Karpas-422 (cell line): ENCODE measurements at regions not wholly inside any gene's neighbourhood (a gene's known extent, or its start where the extent isn't known, plus 50 kb on each side); places are given as distances from the start of the nearest gene placed in this dataset.

Experiments
- DNase-seq: peaks from one replicate; pipeline ENCODE4 v3.0.0-alpha.2; 2015
- H2AFZ ChIP-seq: fragments of 200-600 bp; sonication (generic); 2 replicates; pipeline ENCODE4 v1.6.1; 2014; ENCODE audit warnings: antibody characterized with exemption, low read length, mixed read lengths
- H3K27ac ChIP-seq: fragments of 200-600 bp; sonication (generic); 2 replicates; pipeline ENCODE4 v1.5.1; 2014; ENCODE audit warnings: mild to moderate bottlenecking, low read length, moderate library complexity
- H3K27me3 ChIP-seq: fragments of 200-600 bp; sonication (generic); 2 replicates; pipeline ENCODE4 v1.6.1; 2014; ENCODE audit warnings: low read length, mixed read lengths
- H3K36me3 ChIP-seq: fragments of 200-600 bp; sonication (generic); 2 replicates; pipeline ENCODE4 v1.6.1; 2014; ENCODE audit warnings: low read length, mixed read lengths; ENCODE audit not compliant: insufficient read depth
- H3K4me1 ChIP-seq: fragments of 200-600 bp; sonication (generic); 2 replicates; pipeline ENCODE4 v1.6.1; 2014; ENCODE audit warnings: mild to moderate bottlenecking, low read length, mixed read lengths
- H3K4me2 ChIP-seq: fragments of 200-600 bp; sonication (generic); 2 replicates; pipeline ENCODE4 v1.6.1; 2014; ENCODE audit warnings: low read length, low read depth, mild to moderate bottlenecking; ENCODE audit not compliant: poor library complexity, severe bottlenecking
- H3K4me3 ChIP-seq: fragments of 200-600 bp; sonication (generic); 2 replicates; pipeline ENCODE4 v1.5.1; 2014; ENCODE audit warnings: mild to moderate bottlenecking, antibody characterized with exemption, low read length, mixed read lengths
- H3K79me2 ChIP-seq: fragments of 200-600 bp; sonication (generic); 2 replicates; pipeline ENCODE4 v1.6.1; 2014; ENCODE audit warnings: mild to moderate bottlenecking, low read length, mixed read lengths
- H3K9ac ChIP-seq: fragments of 200-600 bp; sonication (generic); 2 replicates; pipeline ENCODE4 v1.6.0; 2014; ENCODE audit warnings: low read length
- H3K9me2 ChIP-seq: fragments of 200-600 bp; sonication (generic), shearing (Covaris generic); replicated peaks from 2 replicates; pipeline ENCODE4 v1.6.0; 2014; ENCODE audit warnings: mild to moderate bottlenecking, low read length, moderate library complexity; ENCODE audit not compliant: insufficient read depth
- H3K9me3 ChIP-seq: fragments of 300-700, 200-600 bp; sonication (generic); 2 replicates; pipeline ENCODE4 v1.6.1; 2014; ENCODE audit warnings: low read length, mixed read lengths
- H4K20me1 ChIP-seq: fragments of 200-600 bp; sonication (generic); 2 replicates; pipeline ENCODE4 v1.6.1; 2014; ENCODE audit warnings: mild to moderate bottlenecking, antibody characterized with exemption, low read length, low read depth; ENCODE audit not compliant: insufficient read depth

- Histone ChIP-seq H3K27me3 (no peaks in the 10 kb centered on the region), H3K27ac (no peak overlapping the region), H3K9me3 (peaks cover 21% of the 10 kb centered on the region), H4K20me1 (no peaks in the 10 kb centered on the region), H3K9ac (no peak overlapping the region), H2AFZ (no peak overlapping the region), H3K4me1 (no peaks in the 10 kb centered on the region), H3K4me2 (no peak overlapping the region), H3K4me3 (no peak overlapping the region), H3K9me2 (no peaks in the 10 kb centered on the region), H3K79me2 (no peaks in the 10 kb centered on the region), H3K36me3 (no peaks in the 10 kb centered on the region)
- no peak for DNase-seq
These were observed 380.1 kb upstream of the CHRM3 start for GRCh38 chr1:239006276-239006675.

DNA sequence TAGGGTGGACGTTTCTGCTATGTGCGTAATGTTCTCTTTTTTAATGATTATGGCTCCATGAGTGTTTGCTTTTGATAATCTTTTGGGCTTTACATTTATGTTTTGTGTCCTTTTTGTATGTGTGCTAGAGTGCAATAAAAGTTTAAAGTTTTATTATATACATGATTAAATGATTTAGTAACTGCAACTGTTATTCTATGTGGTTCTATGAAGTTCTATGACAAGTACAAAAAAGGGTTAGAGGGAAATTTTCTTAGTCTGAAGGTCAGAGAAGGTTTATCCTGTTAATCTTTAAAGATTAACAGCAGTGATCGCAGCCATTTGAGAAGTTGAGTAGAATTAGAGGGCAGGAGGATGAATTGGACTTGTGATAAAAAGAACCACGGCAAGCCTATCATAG is 386.4 kb upstream of the CHRM3 start:
- Histone ChIP-seq H3K9me3 (peaks cover 22% of the 10 kb centered on the region), H2AFZ (no peak overlapping the region), H3K9me2 (no peaks in the 10 kb centered on the region), H3K4me3 (no peak overlapping the region), H3K36me3 (no peaks in the 10 kb centered on the region), H4K20me1 (no peaks in the 10 kb centered on the region), H3K4me2 (no peak overlapping the region), H3K9ac (no peak overlapping the region), H3K79me2 (no peaks in the 10 kb centered on the region), H3K27ac (no peak overlapping the region), H3K4me1 (no peaks in the 10 kb centered on the region), H3K27me3 (no peaks in the 10 kb centered on the region)
- no peak for DNase-seq

GRCh38 chr1:238998577-238998976 is 387.8 kb upstream of the CHRM3 start:
- DNase-seq = no peak
- no peak overlapping the region for H3K4me3 ChIP-seq

GRCh38 chr1:238991765-238992495 is 394.4 kb upstream of the CHRM3 start:
- H3K4me1 ChIP-seq = no peaks in the 10 kb centered on the region

More at GRCh38 chr1:238998577-238998976, 387.8 kb upstream of the CHRM3 start:
- no peak overlapping the region for H3K9ac ChIP-seq
- no peaks in the 10 kb centered on the region for H3K9me2 ChIP-seq
- no peaks in the 10 kb centered on the region for H3K27me3 ChIP-seq
- H3K79me2 ChIP-seq = no peaks in the 10 kb centered on the region
- no peak overlapping the region for H3K4me2 ChIP-seq
- H3K9me3 ChIP-seq = peaks cover 21% of the 10 kb centered on the region
- H2AFZ ChIP-seq = no peak overlapping the region
- H3K36me3 ChIP-seq = no peaks in the 10 kb centered on the region
- no peak overlapping the region for H3K27ac ChIP-seq
- no peaks in the 10 kb centered on the region for H4K20me1 ChIP-seq
- no peaks in the 10 kb centered on the region for H3K4me1 ChIP-seq

DNA sequence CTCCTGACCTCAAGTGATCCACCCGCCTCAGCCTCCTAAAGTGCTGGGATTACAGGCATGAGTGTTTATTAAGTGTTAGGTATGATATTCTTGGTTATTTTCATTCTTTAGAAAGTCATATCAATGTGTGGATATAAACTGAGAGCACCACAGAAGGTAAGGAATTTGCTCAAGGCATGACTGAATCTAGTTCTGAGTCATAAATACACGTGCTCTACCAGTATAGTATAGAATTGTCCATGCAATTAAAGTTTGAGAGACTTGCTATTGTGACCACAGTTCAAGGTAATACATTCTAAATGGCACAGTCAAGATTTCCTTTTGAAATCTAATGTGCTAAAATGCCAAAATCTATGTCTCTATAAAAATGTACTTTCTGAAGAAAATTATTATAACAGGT is 401.1 kb upstream of the CHRM3 start:
- no peak for DNase-seq
- Histone ChIP-seq H3K9me2 (no peaks in the 10 kb centered on the region), H3K9ac (no peak overlapping the region), H3K9me3 (peaks cover 18% of the 10 kb centered on the region), H3K4me2 (no peak overlapping the region), H3K36me3 (no peaks in the 10 kb centered on the region), H3K27ac (no peak overlapping the region), H4K20me1 (no peaks in the 10 kb centered on the region), H3K79me2 (no peaks in the 10 kb centered on the region), H3K4me3 (no peak overlapping the region), H2AFZ (no peak overlapping the region), H3K4me1 (no peaks in the 10 kb centered on the region), H3K27me3 (no peaks in the 10 kb centered on the region)

More at GRCh38 chr1:238991765-238992495, 394.4 kb upstream of the CHRM3 start:
- no peak overlapping the region for H3K4me2 ChIP-seq
- no peaks in the 10 kb centered on the region for H3K36me3 ChIP-seq
- no peak for DNase-seq
- no peak overlapping the region for H3K4me3 ChIP-seq
- H3K27me3 ChIP-seq = no peaks in the 10 kb centered on the region
- H3K27ac ChIP-seq = no peak overlapping the region
- peaks cover 16% of the 10 kb centered on the region for H3K9me3 ChIP-seq
- no peaks in the 10 kb centered on the region for H3K79me2 ChIP-seq
- H4K20me1 ChIP-seq = no peaks in the 10 kb centered on the region
- no peaks in the 10 kb centered on the region for H3K9me2 ChIP-seq
- H2AFZ ChIP-seq = no peak overlapping the region
- no peak overlapping the region for H3K9ac ChIP-seq

GRCh38 chr1:238982736-238983135 is 403.6 kb upstream of the CHRM3 start:
- H2AFZ ChIP-seq = no peak overlapping the region
- no peaks in the 10 kb centered on the region for H3K4me1 ChIP-seq
- H3K79me2 ChIP-seq = no peaks in the 10 kb centered on the region
- H3K36me3 ChIP-seq = no peaks in the 10 kb centered on the region
- peaks cover 15% of the 10 kb centered on the region for H3K9me3 ChIP-seq
- H4K20me1 ChIP-seq = no peaks in the 10 kb centered on the region
- H3K9ac ChIP-seq = no peak overlapping the region
- H3K9me2 ChIP-seq = no peaks in the 10 kb centered on the region
- H3K27ac ChIP-seq = no peak overlapping the region
- DNase-seq = no peak
- H3K4me2 ChIP-seq = no peak overlapping the region
- no peaks in the 10 kb centered on the region for H3K27me3 ChIP-seq
- H3K4me3 ChIP-seq = no peak overlapping the region

DNA sequence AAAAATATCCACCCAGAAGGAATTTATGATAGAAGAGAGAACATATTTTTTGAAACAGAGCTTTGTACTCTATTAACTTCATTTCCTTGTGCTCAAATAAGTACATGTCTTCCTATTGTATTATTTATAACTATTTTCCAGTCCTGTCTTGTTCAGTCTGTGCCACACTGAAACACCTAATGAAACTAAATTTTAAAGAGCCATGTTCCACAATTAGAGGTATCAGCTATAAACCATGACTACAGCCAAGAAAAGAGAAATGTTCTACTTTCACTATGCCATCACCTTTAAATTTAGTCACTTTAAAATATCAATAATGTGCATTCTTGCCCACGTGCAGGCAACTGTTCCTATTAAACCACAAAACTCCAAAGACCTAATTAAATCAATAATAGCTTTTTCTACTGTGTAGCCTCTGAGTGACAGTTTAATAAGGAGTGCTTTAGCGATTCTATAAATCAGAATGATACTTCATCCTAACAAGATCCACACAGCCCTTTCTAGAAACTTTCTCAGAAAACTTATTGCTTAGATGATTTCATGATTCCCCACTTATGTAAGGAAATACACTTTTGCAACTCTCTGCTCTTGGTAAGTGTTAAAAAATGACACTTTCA is 404.9 kb upstream of the CHRM3 start:
- H3K9me3 ChIP-seq = peaks cover 11% of the 10 kb centered on the region
- no peak overlapping the region for H3K4me3 ChIP-seq
- no peaks in the 10 kb centered on the region for H3K36me3 ChIP-seq
- no peaks in the 10 kb centered on the region for H4K20me1 ChIP-seq
- H3K79me2 ChIP-seq = no peaks in the 10 kb centered on the region
- H3K4me2 ChIP-seq = no peak overlapping the region
- H3K9me2 ChIP-seq = no peaks in the 10 kb centered on the region
- H2AFZ ChIP-seq = no peak overlapping the region
- DNase-seq = no peak
- H3K27ac ChIP-seq = no peak overlapping the region
- no peaks in the 10 kb centered on the region for H3K27me3 ChIP-seq
- no peaks in the 10 kb centered on the region for H3K4me1 ChIP-seq
- H3K9ac ChIP-seq = no peak overlapping the region

DNA sequence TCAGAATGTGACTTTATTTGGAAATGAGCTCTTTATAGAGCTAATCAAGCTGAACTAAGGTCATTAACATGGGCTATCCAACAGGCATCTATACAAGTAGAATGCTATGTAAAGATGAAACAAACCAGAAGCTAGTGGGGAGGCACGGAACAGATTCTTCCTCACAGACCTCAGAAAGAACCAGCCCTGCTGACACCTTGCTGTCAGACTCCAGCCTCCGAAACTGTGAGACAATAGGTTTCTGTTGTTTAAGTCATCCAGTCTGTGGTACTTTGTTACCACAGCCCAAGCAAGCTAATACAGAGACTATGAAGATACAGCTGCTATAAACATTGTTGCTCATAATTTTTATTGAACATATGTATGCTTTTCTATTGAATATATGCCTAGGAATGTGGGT is 406.3 kb upstream of the CHRM3 start:
- Histone ChIP-seq H3K4me1 (no peaks in the 10 kb centered on the region), H4K20me1 (no peaks in the 10 kb centered on the region), H3K27me3 (no peaks in the 10 kb centered on the region), H3K4me3 (no peak overlapping the region), H3K9ac (no peak overlapping the region), H3K9me2 (no peaks in the 10 kb centered on the region), H3K27ac (no peak overlapping the region), H3K9me3 (peaks cover 4% of the 10 kb centered on the region), H3K79me2 (no peaks in the 10 kb centered on the region), H2AFZ (no peak overlapping the region), H3K4me2 (no peak overlapping the region), H3K36me3 (no peaks in the 10 kb centered on the region)
- DNase-seq = no peak
